ENCODE measurements at regions not wholly inside any gene's neighbourhood (a gene's known extent, or its start where the extent isn't known, plus 50 kb on each side); places are given as distances from the start of the nearest gene placed in this dataset.

DNA sequence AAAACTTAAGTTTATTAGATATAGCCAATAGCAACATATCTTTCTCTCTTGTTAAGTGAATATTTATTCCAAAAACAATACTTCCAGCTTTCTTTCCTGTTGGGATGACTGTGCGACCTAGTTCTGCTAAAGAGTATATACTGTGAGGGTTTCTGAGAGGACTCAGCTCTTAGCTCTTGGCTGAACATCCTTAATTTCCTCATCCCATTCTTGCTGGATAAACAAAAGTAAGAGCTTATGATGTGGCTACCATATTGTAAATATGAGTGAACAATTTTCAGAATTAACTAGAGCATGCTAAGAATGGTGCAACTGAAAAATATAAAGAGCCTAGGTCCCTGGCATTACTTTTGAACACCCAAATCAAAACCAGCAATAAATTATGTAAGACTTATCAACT is 279.5 kb upstream of the GNAI1 start:
- Histone ChIP-seq H3K4me3 (ENCODE audit: low read length in 2 of 2) (no peak overlapping the region), H2AFZ (ENCODE audit: low read length) (no peak overlapping the region), H3K4me1 (ENCODE audit: control insufficient read depth in 2 of 2, insufficient read depth in 1 of 2, low read depth in 1 of 2, low read length in 2 of 2) (peaks cover 0 to 3% of the 10 kb centered on the region in 2 donors), H2BK12ac (ENCODE audit: low read length) (no peak overlapping the region), H2BK5ac (ENCODE audit: low read length) (no peak overlapping the region), H4K91ac (ENCODE audit: low read depth, low read length, poor library complexity) (no peak overlapping the region), H3K27ac (replicated peaks; ENCODE audit: low read length) (no peak overlapping the region), H3K4ac (ENCODE audit: low read length) (no peak overlapping the region), H2BK15ac (ENCODE audit: low read length) (no peak overlapping the region), H3K4me2 (ENCODE audit: insufficient read depth, low read length, poor library complexity, severe bottlenecking) (no peak overlapping the region), H4K8ac (ENCODE audit: low read depth, low read length) (no peak overlapping the region), H3K36me3 (replicated peaks in 1 of 2; ENCODE audit: control insufficient read depth in 2 of 2, insufficient read depth in 2 of 2, low read length in 2 of 2) (no peaks in the 10 kb centered on the region), H3K27me3 (ENCODE audit: control insufficient read depth in 3 of 3, insufficient read depth in 3 of 3, low read depth in 1 of 3, low read length in 3 of 3) (no peaks in the 10 kb centered on the region), H2AK5ac (ENCODE audit: low read depth, low read length) (no peak overlapping the region), H3K79me1 (ENCODE audit: low read depth, low read length) (no peaks in the 10 kb centered on the region), H2BK120ac (ENCODE audit: low read depth, low read length) (no peak overlapping the region), H3K23ac (ENCODE audit: low read depth, low read length, poor library complexity) (no peak overlapping the region), H3K18ac (ENCODE audit: low read length) (no peak overlapping the region), H3K9me3 (replicated peaks in 1 of 2; ENCODE audit: control insufficient read depth in 2 of 2, insufficient read depth in 1 of 2, low read depth in 1 of 2, low read length in 2 of 2) (no peaks in the 10 kb centered on the region), H3K14ac (ENCODE audit: low read length) (no peak overlapping the region), H3K9ac (ENCODE audit: low read depth, low read length, poor library complexity) (no peak overlapping the region)
- no peak for DNase-seq (ENCODE audit: low spot score)
- no CpG with 5 or more reads among the region's 1 CpG for WGBS, 2 donors (ENCODE audit: extremely low coverage in 2 of 2, insufficient read length in 2 of 2, insufficient replicate concordance in 1 of 2)

DNA sequence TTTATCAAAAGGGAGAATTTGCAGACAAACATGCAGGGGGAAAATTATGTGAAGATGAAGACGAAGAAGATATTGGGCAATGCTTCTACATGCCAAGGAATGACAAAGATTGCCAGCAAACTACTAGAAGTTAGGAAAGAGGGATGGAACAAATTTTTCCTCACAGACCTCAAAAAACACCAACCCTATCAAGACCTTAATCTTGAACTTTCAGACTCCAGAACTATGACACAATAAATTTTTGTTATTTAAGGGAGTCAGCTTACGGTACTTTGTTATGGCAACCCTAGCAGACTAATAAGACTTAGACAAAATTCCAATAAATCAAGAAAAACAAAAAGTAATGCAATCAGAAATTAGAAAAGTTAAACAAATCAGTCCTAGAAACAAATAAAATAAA is 280.0 kb upstream of the GNAI1 start:
- H3K14ac ChIP-seq (ENCODE audit: low read length), result no peak overlapping the region
- no peak overlapping the region for H3K4me2 ChIP-seq (ENCODE audit: insufficient read depth, low read length, poor library complexity, severe bottlenecking)
- no peak overlapping the region for H3K23ac ChIP-seq (ENCODE audit: low read depth, low read length, poor library complexity)
- H3K4me1 ChIP-seq (ENCODE audit: control insufficient read depth in 2 of 2, insufficient read depth in 1 of 2, low read depth in 1 of 2, low read length in 2 of 2), result peaks cover 0 to 3% of the 10 kb centered on the region in 2 donors
- H2AK5ac ChIP-seq (ENCODE audit: low read depth, low read length), result no peak overlapping the region
- H2BK120ac ChIP-seq (ENCODE audit: low read depth, low read length), result no peak overlapping the region
- no peaks in the 10 kb centered on the region for H3K27me3 ChIP-seq (ENCODE audit: control insufficient read depth in 3 of 3, insufficient read depth in 3 of 3, low read depth in 1 of 3, low read length in 3 of 3)
- no peak overlapping the region for H4K91ac ChIP-seq (ENCODE audit: low read depth, low read length, poor library complexity)
- no peak overlapping the region for H3K18ac ChIP-seq (ENCODE audit: low read length)
- no peak overlapping the region for H2AFZ ChIP-seq (ENCODE audit: low read length)
- no peak for DNase-seq (ENCODE audit: low spot score)
- H3K9ac ChIP-seq (ENCODE audit: low read depth, low read length, poor library complexity), result no peak overlapping the region
- no CpG with 5 or more reads among the region's 2 CpGs for WGBS, 2 donors (ENCODE audit: extremely low coverage in 2 of 2, insufficient read length in 2 of 2, insufficient replicate concordance in 1 of 2)
- no peaks in the 10 kb centered on the region for H3K79me1 ChIP-seq (ENCODE audit: low read depth, low read length)
- no peak overlapping the region for H4K8ac ChIP-seq (ENCODE audit: low read depth, low read length)
- no peak overlapping the region for H2BK15ac ChIP-seq (ENCODE audit: low read length)
- H3K27ac ChIP-seq (replicated peaks; ENCODE audit: low read length), result no peak overlapping the region
- no peak overlapping the region for H3K4me3 ChIP-seq (ENCODE audit: low read length in 2 of 2)
- H2BK5ac ChIP-seq (ENCODE audit: low read length), result no peak overlapping the region
- no peaks in the 10 kb centered on the region for H3K9me3 ChIP-seq (replicated peaks in 1 of 2; ENCODE audit: control insufficient read depth in 2 of 2, insufficient read depth in 1 of 2, low read depth in 1 of 2, low read length in 2 of 2)
- no peaks in the 10 kb centered on the region for H3K36me3 ChIP-seq (replicated peaks in 1 of 2; ENCODE audit: control insufficient read depth in 2 of 2, insufficient read depth in 2 of 2, low read length in 2 of 2)
- H2BK12ac ChIP-seq (ENCODE audit: low read length), result no peak overlapping the region
- H3K4ac ChIP-seq (ENCODE audit: low read length), result no peak overlapping the region

DNA sequence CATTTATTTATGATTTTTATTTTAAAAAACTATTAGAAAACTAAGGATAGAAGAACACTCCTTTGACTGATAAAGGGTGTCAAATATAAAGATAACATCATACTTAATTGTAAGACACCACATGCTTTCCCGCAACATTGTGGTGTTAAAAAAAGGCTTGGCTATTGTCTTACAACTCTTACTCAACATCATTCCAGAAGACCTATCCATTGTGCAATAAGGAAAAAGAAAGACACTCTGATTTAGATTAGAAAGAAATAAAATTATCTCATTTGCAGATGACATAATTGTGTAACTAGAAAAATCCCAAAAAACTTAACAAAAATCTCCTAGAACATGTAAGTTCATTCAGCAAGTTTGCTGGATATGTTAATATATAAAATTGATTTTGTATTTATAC is 296.7 kb upstream of the GNAI1 start:
- H2BK5ac ChIP-seq (ENCODE audit: low read length), result no peak overlapping the region
- no peaks in the 10 kb centered on the region for H3K36me3 ChIP-seq (replicated peaks in 1 of 2; ENCODE audit: control insufficient read depth in 2 of 2, insufficient read depth in 2 of 2, low read length in 2 of 2)
- no peak overlapping the region for H3K18ac ChIP-seq (ENCODE audit: low read length)
- no peak overlapping the region for H2AFZ ChIP-seq (ENCODE audit: low read length)
- no peak overlapping the region for H3K4ac ChIP-seq (ENCODE audit: low read length)
- no peaks in the 10 kb centered on the region for H3K79me1 ChIP-seq (ENCODE audit: low read depth, low read length)
- H4K8ac ChIP-seq (ENCODE audit: low read depth, low read length), result no peak overlapping the region
- no peak overlapping the region for H2BK15ac ChIP-seq (ENCODE audit: low read length)
- H2AK5ac ChIP-seq (ENCODE audit: low read depth, low read length), result no peak overlapping the region
- no peak overlapping the region for H3K27ac ChIP-seq (replicated peaks; ENCODE audit: low read length)
- H2BK12ac ChIP-seq (ENCODE audit: low read length), result no peak overlapping the region
- no peak for DNase-seq (ENCODE audit: low spot score)
- H3K4me3 ChIP-seq (ENCODE audit: low read length in 2 of 2), result no peak overlapping the region
- no peak overlapping the region for H3K9ac ChIP-seq (ENCODE audit: low read depth, low read length, poor library complexity)
- H3K4me1 ChIP-seq (ENCODE audit: control insufficient read depth in 2 of 2, insufficient read depth in 1 of 2, low read depth in 1 of 2, low read length in 2 of 2), result no peaks in the 10 kb centered on the region
- H3K9me3 ChIP-seq (replicated peaks in 1 of 2; ENCODE audit: control insufficient read depth in 2 of 2, insufficient read depth in 1 of 2, low read depth in 1 of 2, low read length in 2 of 2), result no peaks in the 10 kb centered on the region
- no peak overlapping the region for H2BK120ac ChIP-seq (ENCODE audit: low read depth, low read length)
- H3K27me3 ChIP-seq (ENCODE audit: control insufficient read depth in 3 of 3, insufficient read depth in 3 of 3, low read depth in 1 of 3, low read length in 3 of 3), result no peaks in the 10 kb centered on the region
- H3K4me2 ChIP-seq (ENCODE audit: insufficient read depth, low read length, poor library complexity, severe bottlenecking), result no peak overlapping the region
- H3K14ac ChIP-seq (ENCODE audit: low read length), result no peak overlapping the region
- no peak overlapping the region for H3K23ac ChIP-seq (ENCODE audit: low read depth, low read length, poor library complexity)
- no peak overlapping the region for H4K91ac ChIP-seq (ENCODE audit: low read depth, low read length, poor library complexity)
- WGBS, 2 donors (ENCODE audit: extremely low coverage in 2 of 2, insufficient read length in 2 of 2, insufficient replicate concordance in 1 of 2), result no CpG with 5 or more reads among the region's 1 CpG

DNA sequence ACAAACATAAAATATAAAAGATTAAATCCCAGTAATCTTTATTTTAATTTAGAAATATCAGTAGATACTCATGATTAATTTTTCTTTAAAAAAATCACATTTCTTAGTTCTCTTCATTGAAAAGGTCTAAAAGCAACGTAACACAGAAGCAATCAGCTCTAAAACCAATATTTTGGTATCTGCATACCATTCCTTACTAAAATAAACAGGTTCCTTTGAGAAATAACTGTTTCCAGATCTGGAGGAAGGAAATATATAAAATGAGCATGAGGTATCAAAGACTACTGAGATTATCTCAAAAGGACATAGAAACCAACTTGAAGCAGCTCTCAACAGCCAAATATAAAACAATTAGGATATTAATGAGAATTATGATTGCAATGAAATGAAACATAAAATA is 301.0 kb upstream of the GNAI1 start:
- no peaks in the 10 kb centered on the region for H3K79me1 ChIP-seq (ENCODE audit: low read depth, low read length)
- no peak overlapping the region for H3K27ac ChIP-seq (replicated peaks; ENCODE audit: low read length)
- H3K27me3 ChIP-seq (ENCODE audit: control insufficient read depth in 3 of 3, insufficient read depth in 3 of 3, low read depth in 1 of 3, low read length in 3 of 3), result no peaks in the 10 kb centered on the region
- no peak overlapping the region for H4K91ac ChIP-seq (ENCODE audit: low read depth, low read length, poor library complexity)
- no peak overlapping the region for H2BK120ac ChIP-seq (ENCODE audit: low read depth, low read length)
- WGBS, 2 donors (ENCODE audit: extremely low coverage in 2 of 2, insufficient read length in 2 of 2, insufficient replicate concordance in 1 of 2), result no CpG with 5 or more reads among the region's 1 CpG
- H3K14ac ChIP-seq (ENCODE audit: low read length), result no peak overlapping the region
- no peak for DNase-seq (ENCODE audit: low spot score)
- H2BK5ac ChIP-seq (ENCODE audit: low read length), result no peak overlapping the region
- no peak overlapping the region for H4K8ac ChIP-seq (ENCODE audit: low read depth, low read length)
- H2AFZ ChIP-seq (ENCODE audit: low read length), result no peak overlapping the region
- no peaks in the 10 kb centered on the region for H3K36me3 ChIP-seq (replicated peaks in 1 of 2; ENCODE audit: control insufficient read depth in 2 of 2, insufficient read depth in 2 of 2, low read length in 2 of 2)
- no peak overlapping the region for H3K4me2 ChIP-seq (ENCODE audit: insufficient read depth, low read length, poor library complexity, severe bottlenecking)
- no peaks in the 10 kb centered on the region for H3K4me1 ChIP-seq (ENCODE audit: control insufficient read depth in 2 of 2, insufficient read depth in 1 of 2, low read depth in 1 of 2, low read length in 2 of 2)
- no peak overlapping the region for H3K4me3 ChIP-seq (ENCODE audit: low read length in 2 of 2)
- H2AK5ac ChIP-seq (ENCODE audit: low read depth, low read length), result no peak overlapping the region
- H3K4ac ChIP-seq (ENCODE audit: low read length), result no peak overlapping the region
- H3K9ac ChIP-seq (ENCODE audit: low read depth, low read length, poor library complexity), result no peak overlapping the region
- no peak overlapping the region for H3K18ac ChIP-seq (ENCODE audit: low read length)
- no peaks in the 10 kb centered on the region for H3K9me3 ChIP-seq (replicated peaks in 1 of 2; ENCODE audit: control insufficient read depth in 2 of 2, insufficient read depth in 1 of 2, low read depth in 1 of 2, low read length in 2 of 2)
- H2BK12ac ChIP-seq (ENCODE audit: low read length), result no peak overlapping the region
- H2BK15ac ChIP-seq (ENCODE audit: low read length), result no peak overlapping the region
- no peak overlapping the region for H3K23ac ChIP-seq (ENCODE audit: low read depth, low read length, poor library complexity)
